B cell (primary cell): ENCODE measurements at regions not wholly inside any gene's neighbourhood (a gene's known extent, or its start where the extent isn't known, plus 50 kb on each side); places are given as distances from the start of the nearest gene placed in this dataset.

Experiments used
- EZH2 ChIP-seq: IDR thresholded peaks from 2 replicates; pipeline ENCODE4 v1.6.1; 2012; ENCODE audit warnings: borderline replicate concordance, low read depth, mild to moderate bottlenecking, moderate library complexity, low read length; ENCODE audit not compliant: insufficient read depth, poor library complexity, severe bottlenecking
- TF ChIP-seq, protein P1 (sequence below): fragments of 200-600 bp; IDR thresholded peaks from one replicate; pipeline ENCODE4 v1.8.0; 2022; ENCODE audit warnings: antibody characterized with exemption, mild to moderate bottlenecking

DNA sequence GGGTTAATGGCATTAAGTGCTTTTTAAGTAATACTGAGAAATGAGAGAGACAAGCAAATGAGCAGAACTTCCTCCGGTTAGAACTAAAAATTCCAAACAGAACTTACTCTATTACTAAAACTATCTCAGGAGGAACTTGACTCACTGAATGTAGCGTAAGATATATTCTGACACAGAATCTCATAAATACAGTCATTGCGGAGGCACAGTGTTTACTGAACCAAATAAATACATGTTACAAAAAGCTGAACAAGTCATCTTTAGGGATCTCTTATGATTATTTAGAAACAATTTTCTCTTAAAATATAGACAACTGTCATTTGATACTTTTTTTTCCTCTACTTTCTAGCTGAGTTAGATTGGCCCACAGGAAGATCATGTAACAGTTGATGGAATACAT lies 283.1 kb downstream of the KLF12 start:
- TF ChIP-seq, protein P1, sequence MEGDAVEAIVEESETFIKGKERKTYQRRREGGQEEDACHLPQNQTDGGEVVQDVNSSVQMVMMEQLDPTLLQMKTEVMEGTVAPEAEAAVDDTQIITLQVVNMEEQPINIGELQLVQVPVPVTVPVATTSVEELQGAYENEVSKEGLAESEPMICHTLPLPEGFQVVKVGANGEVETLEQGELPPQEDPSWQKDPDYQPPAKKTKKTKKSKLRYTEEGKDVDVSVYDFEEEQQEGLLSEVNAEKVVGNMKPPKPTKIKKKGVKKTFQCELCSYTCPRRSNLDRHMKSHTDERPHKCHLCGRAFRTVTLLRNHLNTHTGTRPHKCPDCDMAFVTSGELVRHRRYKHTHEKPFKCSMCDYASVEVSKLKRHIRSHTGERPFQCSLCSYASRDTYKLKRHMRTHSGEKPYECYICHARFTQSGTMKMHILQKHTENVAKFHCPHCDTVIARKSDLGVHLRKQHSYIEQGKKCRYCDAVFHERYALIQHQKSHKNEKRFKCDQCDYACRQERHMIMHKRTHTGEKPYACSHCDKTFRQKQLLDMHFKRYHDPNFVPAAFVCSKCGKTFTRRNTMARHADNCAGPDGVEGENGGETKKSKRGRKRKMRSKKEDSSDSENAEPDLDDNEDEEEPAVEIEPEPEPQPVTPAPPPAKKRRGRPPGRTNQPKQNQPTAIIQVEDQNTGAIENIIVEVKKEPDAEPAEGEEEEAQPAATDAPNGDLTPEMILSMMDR = no peak
- no peak for TF ChIP-seq EZH2
